COLO829 (cell line): ENCODE measurements at regions not wholly inside any gene's neighbourhood (a gene's known extent, or its start where the extent isn't known, plus 50 kb on each side); places are given as distances from the start of the nearest gene placed in this dataset.

Experiments
- DNase-seq: peaks from one replicate; pipeline ENCODE4 v3.0.0; 2012; ENCODE audit warnings: low spot score

DNA sequence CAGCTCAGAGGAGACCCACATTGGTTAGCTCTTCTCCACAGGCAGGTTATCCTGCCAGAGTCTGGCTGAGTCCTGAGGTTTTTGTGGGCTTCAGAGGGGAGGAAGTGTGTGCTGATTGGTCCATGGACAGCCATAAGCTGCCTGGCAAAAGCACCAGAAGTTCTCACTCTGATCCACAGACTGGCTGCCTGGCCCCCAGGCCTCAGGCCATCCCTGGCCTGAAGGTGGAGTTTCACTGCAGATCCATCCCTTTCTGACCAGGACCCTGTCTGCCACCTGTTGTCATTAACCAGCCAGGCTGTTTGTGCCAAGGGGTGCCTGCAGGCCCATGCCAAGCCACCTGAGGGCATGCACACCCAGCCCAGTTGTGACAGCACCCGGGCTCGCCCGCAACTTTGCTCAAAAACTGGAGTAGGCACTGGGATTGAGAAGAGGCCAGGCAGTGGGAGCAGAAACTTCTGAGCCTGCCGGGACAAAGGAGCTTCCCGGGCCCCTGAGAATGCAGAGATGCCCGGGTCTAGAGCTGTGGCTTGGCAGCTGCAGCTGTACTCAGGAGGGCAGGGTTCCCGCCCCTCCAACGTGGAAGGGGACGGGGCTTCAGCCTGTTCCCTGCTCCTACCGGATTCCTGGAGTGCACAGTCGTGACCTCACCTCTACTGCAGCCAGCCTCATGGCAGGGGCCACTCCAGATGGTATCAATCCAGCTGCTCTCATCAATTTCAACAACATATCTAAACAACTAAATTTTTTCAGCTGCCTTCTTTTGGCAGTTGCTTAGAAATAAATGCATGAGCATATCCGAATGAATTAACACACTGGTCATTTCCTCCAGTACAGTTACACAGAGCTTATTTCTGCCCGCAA lies 1277.3 kb downstream of the SLC16A7 start:
- no peak for DNase-seq

DNA sequence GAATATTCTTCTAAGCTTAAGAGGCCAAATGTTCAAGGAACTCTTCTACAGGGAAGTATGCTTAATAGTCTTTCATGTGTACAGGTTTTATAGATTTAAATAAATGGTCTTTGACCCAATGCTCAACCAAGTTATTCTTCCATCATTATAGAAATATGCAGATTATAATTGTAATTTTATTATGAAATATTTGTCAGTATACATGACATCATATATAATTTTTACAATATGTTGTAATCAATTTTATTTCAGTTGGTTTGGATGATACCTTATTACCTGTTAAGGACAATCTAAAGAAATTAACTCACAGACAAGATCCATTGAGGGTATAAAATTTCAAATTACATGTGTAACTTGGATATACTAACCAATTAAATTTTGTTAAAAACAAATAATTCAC lies 1278.3 kb downstream of the SLC16A7 start:
- no peak for DNase-seq

DNA sequence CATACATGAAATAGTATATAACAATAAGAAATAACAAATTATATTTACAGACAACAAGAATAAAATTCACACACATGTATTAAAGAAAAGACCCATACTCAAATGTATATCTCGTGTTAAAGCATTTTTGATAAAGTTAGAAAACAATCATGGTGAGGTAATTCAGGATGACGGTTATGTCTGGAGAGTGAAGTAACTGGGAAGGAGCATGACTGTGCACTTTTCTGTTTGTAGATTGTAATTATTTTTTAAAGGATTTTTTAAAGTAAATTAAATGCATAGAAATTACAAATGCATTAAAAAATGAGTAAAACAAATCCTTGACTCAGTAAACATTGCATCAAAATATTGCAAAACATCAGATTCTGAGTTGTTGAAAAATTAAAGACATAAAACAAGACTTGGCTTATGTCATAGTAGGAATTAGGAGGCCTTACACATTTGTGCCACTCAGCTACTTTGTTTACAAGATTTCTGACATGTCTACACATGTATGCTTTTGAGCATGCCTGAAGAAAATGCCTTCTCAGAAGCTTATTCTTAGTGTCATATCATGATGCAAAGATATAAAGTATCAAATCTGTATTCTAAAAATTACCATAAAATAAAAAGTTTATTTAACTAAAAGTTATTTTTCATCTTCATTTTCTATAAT lies 1325.1 kb downstream of the SLC16A7 start:
- no peak for DNase-seq

DNA sequence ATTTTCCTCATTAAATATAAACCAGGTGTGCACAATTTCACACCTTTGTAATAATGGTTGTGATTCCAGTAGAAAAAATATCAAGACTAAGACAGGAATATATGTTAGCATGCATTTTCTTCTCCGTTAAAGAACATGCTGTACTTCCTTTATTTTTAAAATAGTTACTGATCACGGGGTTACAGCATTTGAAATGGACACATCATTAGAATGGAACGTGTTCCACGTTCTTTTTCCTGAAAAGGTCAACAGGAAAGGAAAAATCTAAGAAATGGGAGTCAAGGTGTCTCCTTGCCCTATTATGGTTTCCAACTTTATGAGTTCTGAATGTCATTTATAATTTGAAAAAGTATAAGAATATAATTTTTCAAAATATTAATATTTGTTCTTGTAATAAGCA lies 1325.7 kb downstream of the SLC16A7 start:
- DNase-seq, result no peak

DNA sequence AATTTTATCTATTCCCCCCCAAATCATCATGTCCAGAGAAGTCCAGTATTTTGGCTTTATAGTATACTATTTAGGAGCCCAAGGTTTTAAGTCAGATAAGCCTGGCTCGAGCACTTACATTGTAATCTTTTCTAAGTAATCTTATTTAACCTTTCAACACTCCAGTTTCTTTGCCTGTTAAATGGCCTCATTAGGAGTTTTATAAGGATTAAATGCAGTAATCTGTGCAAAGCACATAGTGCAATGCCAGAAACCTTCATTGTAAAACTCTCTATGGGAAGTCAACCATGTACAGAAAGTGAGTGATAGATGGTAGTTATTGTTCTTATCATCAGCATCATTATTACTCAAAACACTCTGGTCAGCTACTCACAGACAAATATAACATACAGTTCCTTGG lies 1330.4 kb downstream of the SLC16A7 start:
- no peak for DNase-seq

DNA sequence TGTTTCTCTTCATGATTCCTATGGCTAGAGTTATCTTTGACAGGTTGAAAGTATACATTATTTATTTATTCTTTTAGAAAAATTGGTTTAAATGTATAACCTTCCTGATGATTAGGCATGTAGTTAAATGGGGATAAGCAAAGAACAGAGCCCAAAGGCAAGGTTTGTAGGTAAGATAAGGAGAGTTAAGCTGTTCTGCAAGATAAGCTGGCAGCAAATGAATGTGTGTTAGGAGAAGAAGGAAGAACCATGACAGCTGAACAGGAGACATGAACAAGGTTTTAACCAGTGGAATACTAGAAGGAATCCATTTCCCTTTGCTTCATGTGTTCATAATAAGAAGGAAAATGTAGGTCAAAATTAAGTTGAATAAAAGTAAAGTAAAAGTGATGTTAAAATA lies 1330.1 kb upstream of the USP15 start:
- no peak for DNase-seq

DNA sequence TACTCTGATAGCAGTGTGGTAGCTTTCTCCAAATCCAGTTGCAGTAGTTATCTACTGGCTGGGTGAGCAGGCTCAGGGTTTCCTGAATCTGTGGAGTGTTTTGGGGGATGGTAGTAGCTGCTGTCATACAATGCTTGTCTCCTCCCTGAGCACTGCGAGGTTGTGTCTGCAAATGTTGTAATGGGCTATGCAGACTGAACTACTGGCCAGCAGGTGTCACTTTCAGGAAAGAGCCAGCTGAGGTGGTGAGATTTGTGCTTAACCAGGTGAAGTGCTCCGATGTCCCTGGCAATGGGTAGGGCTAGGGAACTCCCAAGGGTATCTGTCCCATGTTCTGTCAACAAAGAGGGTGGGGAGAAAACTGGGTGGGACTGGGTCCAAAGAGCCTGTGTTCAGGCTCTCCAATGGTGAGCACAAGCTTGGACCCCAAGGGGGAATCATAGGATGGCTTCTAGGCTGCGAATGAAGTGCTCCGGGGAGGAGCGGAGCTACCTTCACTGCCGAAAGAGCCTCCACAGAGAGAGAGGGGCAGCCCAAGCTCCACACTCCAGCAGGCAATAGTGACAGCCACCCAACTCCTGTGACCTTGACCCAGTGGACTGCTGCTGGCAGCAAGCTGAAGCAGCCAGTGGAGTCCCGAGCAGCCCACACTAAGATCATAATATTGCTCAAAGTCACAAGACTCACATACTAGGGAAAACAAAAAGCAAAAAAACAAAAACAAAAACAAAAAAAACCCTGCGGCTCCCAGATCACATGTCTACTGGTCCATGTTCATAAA lies 1324.0 kb upstream of the USP15 start:
- no peak for DNase-seq

DNA sequence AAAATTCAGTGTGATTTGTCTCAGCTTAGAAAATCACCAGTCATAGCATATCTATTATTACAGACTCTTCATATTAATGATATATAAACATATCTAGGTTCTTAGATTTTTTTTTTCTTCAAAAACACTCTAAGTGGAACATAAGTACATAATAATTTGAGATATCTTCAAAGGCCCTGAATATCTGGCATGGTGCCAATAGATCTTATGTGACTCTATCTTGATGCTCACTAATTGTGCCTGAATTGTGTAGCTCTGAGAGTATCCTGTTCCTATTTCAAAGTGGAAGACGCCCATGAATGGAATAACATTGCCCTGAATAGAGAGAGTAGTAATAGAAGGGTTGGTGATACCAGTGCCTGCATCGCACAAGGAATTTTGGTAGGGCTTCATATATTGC lies 1312.7 kb upstream of the USP15 start:
- DNase-seq, result no peak

DNA sequence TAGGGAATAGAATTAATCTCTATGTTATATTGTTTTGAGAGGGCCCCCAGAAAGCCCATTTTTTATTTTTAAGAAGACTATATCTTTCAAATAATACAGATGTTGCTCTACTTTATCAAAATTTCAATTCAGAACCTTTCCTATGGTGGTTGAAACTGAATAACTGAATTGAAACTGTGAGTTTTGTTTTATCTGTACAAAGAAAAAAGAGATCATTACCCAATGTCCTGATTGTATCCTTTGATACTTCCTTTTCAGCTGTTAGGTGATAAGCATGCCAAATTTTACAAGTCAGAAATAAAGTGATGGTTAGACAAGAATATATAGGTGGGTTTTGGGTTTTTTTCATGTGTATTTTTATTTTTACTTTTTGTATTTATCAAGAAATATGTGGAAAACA lies 1293.1 kb upstream of the USP15 start:
- DNase-seq, result no peak

DNA sequence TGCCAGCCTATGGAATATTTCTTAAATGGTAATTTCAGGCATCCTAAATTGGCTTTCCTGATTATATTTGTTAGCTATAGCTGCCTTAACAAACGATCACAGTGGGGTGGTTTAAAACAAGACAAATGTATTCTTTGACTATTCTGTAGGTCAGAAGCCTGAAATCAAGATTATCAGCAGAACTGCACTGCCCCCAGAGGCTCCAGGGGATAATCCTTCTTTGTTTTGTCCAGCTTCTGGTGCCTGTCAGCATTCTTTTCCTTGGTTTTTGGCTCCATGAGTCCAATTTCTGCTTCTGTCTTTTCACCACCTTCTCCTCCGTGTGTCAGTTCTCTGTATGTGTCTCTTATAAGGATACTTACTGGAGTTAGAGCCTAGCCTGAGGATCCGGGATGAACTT lies 1282.2 kb upstream of the USP15 start:
- peak; percentile 17 for DNase-seq

DNA sequence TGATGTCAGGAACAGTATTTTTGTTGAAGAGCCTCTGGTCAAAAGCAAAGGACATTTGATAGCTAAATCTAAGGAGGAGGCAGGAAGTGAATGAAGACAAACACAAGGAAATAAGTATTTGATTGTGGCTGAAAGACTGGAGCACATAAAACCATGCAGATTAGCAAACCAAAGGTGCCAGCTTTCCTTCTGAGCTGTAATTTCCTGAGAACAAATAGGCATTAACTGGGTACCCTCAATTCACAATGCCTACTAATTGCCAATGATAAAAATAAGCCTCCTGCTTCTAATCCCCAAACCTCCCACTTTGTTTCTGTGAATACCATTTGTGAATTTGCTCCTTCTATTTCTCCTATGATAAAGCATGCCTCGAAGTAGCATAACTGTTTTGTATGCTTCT lies 1279.6 kb upstream of the USP15 start:
- no peak for DNase-seq

DNA sequence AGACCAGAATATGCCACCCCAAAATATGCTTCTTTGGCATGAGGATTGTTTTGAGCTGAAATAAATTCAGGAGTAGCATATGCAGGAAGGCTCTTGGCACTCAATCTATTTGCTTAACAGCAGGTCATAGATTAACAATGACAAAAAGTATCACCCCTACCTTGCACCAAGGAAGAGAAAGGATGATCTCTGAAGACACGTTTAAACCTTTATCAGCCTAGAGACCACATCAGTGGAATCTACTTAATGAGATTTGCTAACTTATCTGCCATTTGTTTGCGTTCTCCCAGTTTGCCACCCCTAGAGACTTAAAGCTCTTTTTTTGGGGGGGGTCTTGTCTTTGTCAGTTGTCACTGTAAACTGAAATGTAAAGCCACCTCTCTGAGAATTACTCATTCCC lies 1278.7 kb upstream of the USP15 start:
- DNase-seq, result no peak

DNA sequence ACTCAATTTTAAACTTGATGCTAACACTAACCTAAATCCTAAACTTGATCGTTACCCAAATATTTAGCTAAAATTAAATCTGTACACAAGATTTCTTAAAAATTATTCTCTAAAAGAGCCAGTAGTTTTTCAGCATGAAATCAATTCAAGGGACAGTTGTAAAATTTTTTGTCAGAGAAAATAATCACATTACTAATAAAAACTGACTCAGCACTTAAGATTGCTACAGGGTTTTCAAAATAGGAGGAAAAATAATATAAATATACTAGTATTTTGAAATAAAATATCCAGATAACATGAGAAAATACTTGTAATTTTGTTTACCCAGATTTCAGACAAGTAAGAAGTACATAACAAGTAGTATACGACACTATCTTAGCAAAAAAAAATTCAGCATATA lies 1268.1 kb upstream of the USP15 start:
- DNase-seq, result no peak

DNA sequence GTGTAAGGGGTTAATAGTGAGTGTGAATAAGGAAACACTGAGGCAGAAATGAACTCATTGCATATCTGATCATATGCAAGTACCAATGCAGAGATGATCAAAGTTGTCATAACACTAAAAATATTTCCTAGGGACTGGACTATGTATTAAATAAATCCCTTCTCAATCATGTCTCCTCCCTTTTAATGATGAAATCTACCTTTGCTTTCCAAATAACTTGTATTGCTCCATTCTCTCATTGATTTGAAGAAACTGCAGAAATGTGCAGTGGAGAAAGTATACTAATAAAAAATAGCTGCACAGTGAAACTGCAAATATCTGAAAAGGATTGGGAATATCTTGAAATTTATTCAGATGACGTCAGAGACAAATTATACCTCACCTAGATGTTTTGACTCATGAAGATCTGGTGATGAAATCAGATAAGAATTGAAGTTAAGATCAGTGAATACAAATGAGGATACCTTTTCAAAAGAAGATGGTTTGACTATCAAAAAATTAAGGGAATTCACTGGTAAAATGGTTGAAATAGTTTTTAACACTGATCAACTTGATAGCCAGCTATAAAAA lies 1264.9 kb upstream of the USP15 start:
- no peak for DNase-seq

DNA sequence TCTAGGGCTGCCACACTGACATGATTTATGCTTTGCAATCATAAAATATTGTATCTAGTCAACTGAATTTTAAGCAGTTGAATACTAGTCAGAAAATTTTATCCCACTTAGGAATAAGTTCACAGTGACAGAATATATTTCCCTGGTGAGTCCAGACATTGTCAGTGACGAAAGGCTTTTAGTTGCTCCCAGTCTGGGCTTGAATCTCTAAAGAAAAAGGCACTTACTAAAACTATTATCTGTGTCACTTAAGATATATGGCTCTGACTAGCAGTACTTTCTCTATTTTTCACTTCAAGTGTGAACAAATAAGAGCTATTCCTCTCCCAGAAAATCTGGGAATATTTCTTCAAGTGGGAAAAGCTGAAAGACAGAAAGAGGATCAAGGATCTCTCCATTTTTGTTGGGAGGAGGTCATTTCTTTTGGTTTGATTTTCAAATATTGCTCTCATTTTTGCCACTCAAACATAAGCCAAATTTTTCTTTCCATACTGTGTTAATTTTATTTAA lies 1262.3 kb upstream of the USP15 start:
- DNase-seq, result no peak

DNA sequence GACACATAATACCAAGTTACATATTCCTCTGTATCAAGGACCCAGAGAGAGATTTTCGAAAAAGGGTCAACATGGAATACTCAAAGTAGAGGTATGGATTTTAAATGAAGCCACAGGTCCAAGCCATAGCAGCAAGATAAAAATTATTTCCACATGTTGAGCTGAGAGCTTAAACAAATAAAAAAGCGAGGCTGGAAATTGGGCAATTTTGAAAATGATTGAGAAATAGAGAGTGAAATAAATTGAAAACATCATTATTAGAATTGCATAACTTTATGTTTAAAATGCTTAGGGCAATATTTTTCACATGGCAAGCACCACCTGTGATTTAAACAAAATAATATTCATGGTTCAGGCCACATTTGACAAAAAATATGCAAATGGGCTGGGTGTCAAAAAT lies 1251.0 kb upstream of the USP15 start:
- no peak for DNase-seq

DNA sequence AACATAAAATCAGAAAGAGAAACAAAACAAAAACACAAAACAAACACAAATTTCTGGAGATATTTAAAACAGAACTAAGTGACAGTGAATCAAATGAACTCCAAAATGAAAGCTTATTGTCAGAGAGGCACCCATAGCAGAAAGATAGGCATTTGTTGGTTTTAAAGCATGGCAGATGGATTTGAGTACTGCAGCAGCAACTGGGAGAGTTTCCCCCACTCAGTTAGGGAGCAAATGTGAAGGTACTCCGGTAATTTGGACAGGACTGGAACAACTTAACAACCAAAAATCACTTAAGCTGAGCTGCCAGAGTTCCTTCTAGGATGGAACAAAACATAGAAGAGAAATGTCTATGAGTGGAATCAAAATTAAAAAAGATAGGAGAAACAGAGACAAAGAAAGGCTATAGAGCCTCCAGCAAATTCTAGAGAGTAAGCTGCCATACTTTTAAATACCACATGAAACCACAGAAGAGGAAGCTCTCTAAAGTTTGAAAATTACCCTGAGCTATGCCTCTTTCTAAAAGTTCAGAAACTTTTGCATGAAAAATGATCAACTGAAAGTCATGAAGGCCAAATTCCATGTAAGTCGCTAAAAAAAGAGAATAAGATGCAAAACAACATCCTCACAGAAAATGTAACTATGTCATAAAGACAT lies 1248.3 kb upstream of the USP15 start:
- no peak for DNase-seq

DNA sequence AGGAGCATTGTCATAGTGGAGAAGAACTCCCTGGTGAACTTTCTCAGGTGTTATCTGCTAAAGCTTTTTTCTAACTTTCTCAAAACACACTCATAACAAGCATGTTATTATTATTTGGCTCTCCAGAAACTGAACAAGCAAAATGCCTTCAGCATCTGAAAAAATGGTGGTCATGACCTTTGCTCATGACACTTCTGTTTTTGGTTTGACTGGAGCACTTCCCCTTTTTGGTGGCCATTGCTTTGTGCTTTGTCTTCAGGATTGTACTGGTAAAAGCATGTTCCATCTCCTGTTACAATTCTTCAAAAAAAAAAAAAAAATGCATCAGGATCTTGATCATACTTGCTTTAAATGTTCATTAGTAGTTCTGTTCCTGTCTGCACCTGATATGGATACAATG lies 1241.6 kb upstream of the USP15 start:
- DNase-seq, result no peak

DNA sequence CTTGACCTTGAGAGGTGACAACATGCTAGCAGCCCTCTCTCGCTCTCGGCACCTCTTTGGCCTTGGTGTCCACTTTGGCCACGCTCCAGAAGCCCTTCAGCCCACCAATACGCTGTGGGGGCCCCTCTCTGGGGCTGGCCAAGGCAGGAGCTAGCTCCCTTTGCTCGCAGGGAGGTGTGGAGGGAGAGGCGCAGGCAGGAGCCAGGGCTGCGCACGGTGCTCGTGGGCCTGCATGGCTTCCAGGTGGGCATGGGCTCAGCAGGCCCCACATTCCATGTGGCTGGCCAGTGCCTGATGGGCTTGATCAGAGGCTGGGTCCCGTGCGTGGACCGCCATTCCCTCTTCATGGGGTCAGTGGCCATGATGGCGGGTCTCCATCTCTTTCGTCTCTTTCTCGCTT lies 1237.0 kb upstream of the USP15 start:
- DNase-seq, result no peak

DNA sequence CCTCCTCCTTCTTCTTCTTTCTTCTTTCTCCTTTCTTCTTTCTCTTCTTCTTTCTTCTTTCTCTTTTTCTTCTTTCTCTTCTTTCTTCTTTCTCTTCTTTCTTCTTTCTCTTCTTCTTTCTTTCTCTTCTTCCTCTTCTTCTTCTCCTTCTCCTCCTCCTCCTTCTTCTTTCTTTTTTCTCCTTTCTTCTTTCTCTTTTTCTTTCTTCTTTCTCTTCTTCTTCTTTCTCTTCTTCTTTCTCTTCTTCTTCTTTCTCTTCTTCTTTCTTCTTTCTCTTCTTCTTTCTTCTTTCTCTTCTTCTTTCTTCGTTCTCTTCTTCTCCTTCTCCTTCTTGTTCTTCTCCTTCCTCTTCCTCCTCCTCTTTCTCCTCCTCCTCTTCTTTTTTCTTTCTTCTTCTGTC lies 1230.7 kb upstream of the USP15 start:
- DNase-seq, result no peak

DNA sequence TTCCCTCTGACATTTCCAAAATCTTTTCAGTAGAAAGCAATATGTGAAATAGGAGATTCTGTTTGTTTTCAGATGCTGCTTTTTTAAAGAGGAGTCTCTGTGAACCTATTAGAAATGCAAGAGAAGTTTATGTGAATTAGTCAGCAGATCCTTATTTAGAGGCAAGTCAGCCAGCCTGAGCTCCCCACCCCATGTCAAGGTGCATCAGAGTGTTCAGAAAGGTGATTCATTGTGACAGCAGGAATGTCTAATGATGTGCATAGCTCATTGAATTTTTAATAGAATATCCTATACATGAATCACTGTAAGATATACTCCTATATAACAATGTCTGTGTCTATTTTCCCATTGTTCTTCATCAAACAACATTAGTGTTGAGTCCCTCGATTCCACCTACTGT lies 1222.4 kb upstream of the USP15 start:
- no peak for DNase-seq

DNA sequence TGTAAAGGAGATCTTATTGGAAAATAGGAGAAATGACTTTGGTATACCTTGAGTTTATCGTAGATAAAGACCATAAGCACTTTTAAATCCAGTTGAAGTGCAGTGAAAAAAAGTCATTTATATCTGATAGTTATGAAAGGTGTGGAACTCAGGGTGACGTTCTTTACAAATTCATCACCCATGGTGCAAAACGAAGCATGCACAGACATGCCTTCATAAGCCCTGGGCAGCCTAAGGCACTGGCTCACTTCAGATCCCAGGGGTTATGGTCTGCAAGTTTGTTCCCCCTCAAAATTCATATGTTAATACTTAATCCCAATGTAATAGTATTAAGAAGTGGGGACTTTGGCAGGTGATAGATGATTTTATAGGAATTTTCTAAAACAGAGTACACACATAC lies 1216.4 kb upstream of the USP15 start:
- DNase-seq, result no peak
